C4-2B (cell line): ENCODE measurements at regions not wholly inside any gene's neighbourhood (a gene's known extent, or its start where the extent isn't known, plus 50 kb on each side); places are given as distances from the start of the nearest gene placed in this dataset.

Source experiments
- CTCF ChIP-seq: fragments of 450-650 bp; conservative IDR thresholded peaks from 2 replicates; pipeline ENCODE4 v1.5.1; 2017; ENCODE audit warnings: mild to moderate bottlenecking
- ZFX ChIP-seq: fragments of 450-650 bp; IDR thresholded peaks from 2 replicates; pipeline ENCODE4 v1.6.1; 2017

- TF ChIP-seq CTCF (no peak), ZFX (no peak)
Measured at GRCh38 chr13:106112191-106112590, 423.3 kb downstream of the EFNB2 start.
